ENCODE measurements at regions not wholly inside any gene's neighbourhood (a gene's known extent, or its start where the extent isn't known, plus 50 kb on each side); places are given as distances from the start of the nearest gene placed in this dataset.
"Not testable (repeated sequence)": the region's sequence is repeated elsewhere in the genome, so short reads cannot be mapped to it uniquely, and the experiment has no call there.

DNA sequence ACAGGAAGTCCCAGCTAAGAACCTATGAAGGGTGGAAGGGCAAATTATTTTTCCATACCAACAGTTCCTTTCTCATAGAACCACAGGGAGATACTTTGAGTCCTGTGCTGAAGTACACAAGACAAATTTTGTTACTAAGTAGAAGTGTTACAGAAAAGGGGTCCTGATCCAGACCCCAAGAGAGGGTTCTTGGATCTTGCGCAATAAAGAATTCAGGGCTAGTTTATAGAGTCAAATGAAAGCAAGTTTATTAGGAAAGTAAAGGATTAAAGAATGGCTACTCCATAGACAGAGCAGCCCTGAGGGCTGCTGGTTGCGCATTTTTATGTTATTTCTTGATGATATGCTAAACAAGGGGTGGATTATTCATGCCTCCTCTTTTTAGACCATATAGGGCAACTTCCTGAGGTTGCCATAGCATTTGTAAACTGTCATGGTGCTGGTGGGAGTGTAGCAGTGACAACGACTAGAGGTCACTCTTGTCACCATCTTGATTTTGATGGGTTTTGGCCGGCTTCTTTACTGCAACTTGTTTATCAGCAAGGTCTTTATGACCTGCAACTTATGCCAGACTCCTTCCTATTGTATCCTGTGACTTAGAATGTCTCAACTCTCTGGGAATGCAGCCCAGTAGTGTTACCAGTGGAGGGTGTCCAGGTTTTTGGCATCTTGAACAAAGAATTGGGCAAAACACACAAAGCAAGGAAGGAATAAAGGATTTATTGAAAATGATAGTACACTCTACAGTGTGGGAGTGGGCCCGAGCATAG lies 409.4 kb downstream of the SH2D4B start:
- DNase-seq (ENCODE audit: low read depth in 3 of 3): no peak

DNA sequence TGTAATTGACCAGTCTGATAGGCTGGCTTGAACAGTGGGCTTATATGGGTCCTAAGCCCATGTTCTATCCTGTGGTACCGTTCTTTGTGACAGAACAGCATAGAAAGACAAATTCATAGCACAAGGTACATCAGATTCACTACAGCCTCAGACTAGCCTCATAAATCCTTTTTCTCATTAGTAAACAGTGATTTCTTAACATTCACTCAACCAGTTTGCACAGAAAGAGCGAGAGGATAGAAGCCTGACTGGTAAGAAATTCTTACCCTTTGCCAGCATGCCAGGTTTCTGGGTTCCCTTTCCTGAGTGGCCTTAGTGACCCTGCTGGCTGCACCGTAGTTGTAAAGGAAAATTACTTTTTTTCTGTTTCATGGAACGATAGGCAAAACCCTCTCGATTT lies 412.1 kb downstream of the SH2D4B start:
- DNase-seq (ENCODE audit: low read depth in 3 of 3): no peak

DNA sequence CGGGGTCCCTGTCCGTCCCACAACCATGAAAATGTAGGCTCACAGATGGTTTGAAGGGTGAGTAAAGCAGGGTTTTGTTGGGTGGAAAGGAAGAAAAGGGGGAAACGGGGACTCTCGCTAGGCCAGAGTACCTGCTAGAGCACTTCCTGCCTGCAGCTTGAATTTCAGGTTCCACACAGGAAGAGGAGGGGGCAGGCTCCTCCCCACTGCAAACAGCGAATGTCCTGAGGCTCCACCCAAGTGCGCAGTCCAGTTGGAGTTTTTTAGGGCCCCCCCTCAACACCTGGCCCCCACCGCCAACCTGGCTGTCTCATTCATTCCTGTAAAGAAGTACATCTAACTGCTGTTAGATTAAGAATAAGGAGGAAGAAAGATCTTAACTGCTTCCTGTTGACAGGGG lies 414.7 kb downstream of the SH2D4B start:
- no peak for DNase-seq (ENCODE audit: low read depth in 3 of 3)

DNA sequence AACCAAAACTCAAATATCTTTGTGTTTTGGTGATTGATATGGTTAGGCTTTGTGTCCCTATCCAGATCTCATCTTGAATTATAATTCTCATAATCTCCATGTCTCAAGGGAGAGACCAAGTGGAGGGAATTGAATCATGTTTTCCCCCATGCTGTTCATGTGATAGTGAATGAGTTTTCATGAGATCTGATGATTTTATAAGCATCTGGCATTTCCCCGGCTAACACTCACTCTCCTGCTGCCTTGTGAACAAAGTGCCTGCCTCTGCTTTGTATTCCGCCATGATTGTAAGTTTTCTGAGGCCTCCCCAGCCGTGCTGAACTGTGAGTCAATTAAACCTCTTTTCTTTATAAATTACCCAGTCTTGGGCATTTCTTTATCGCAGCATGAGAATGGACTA lies 419.5 kb downstream of the SH2D4B start:
- no peak for DNase-seq (ENCODE audit: low read depth in 3 of 3)

DNA sequence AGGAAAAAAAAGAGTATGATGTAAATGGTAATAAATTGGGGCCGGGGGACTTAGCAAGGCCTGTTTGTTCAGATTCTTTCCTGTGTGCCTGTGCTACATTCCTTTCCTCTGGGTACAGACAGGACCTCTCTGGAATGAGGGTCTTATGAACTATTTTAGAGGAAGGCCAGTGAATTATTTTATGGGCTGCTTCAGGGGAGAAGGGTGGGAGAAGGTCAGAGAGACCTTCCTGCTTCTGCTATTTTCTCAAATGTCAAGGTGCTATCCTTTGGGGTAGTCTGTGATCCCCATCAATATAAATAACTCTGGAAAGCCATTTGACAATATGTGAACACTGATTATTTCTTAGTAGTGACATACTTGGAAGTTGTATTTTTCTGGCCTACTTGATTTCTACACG lies 426.5 kb downstream of the SH2D4B start:
- no peak for DNase-seq (ENCODE audit: low read depth in 3 of 3)

DNA sequence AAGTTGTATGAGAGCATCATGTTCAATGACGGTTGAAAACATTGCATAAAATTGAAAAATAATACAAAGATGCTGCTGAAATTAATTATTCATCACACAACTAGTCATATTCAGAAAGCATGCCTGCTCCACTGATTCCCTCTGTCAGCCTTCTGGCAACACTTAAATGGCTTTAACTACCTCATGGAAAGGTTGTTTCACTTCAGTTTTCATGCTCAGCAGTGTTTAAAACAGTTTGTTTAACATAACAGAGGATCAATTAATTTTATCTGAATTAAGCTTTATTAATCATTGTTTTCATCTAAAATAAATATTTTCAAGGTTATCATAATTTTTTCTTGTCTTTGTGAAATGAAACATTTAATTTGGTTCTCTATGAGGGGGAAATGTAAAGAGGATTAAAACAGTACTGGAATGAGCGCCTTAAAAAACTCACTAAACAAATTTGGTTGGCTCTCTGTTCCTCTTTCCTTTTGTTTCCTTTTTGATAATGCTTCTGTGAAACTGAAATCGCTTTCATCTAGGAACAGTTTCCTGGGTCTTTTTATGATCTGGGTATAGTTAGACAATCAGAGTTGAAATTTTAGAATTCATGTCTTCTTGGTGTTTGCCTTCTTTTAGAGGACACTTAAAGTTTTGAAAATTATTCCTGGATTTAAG lies 427.4 kb downstream of the SH2D4B start:
- DNase-seq (ENCODE audit: low read depth in 3 of 3): no peak

DNA sequence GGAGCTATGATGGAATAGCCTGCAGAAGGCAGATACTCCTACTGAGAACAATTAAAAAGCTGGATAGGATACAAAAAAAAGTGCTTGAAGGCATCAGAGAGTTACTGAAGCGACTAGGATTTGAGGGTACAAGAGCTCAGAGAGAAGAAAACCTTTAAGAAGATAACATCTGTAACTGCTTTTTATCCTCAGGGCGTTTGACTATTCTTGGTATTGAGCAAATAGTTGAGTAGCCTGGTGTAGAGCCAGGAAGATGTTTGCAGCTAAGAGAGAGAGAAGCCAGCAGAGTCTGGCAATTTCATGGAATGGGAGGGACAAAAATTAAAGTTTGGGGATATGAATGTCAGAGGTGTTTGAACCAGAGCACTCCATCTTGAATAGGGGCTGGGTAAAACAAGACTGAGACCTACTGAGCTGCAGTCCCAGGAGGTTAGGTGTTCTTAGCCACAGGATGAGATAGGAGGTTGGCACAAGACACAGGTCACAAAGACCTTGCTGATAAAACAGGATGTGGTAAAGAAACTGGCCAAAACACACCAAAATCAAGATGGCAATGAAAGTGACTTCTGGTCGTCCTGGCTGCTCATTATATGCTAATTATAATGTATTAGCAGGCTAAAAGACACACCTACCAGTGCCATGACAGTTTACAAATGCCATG lies 428.8 kb downstream of the SH2D4B start:
- DNase-seq (ENCODE audit: low read depth in 3 of 3): no peak

DNA sequence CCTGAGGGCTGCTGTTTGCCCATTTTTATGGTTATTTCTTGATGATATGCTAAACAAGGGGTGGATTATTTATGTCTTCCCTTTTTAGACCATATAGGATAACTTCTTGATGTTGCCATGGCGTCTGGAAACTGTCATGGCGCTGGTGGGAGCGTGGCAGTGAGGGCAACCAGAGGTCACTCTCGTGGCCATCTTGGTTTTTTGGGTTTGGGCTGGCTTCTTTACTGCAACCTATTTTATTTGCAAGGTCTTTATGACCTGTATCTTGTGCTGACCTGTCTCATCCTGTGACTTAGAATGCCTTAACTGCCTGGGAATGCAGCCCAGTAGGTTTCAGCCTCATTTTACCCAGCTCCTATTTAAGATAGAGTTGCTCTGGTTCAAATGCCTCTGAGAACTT lies 429.7 kb downstream of the SH2D4B start:
- not testable (repeated sequence) for DNase-seq (ENCODE audit: low read depth in 3 of 3)

DNA sequence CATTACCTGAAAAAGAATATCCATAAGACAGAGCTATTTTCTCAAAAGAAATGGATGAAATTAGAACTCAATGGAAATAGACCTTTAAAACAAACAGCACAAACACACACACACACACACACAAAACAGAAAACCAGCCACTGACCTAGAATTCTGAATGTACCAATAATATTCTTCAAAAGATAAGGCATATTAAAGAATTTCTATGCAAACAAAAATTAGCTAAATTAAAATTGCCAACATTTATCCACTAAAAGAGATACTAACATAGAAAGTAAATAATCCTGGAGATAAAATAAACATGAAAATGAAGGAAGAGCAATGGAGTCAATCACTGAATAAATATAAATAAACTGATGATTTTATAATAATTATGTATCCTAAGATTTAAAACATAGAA lies 431.2 kb downstream of the SH2D4B start:
- no peak for DNase-seq (ENCODE audit: low read depth in 3 of 3)

DNA sequence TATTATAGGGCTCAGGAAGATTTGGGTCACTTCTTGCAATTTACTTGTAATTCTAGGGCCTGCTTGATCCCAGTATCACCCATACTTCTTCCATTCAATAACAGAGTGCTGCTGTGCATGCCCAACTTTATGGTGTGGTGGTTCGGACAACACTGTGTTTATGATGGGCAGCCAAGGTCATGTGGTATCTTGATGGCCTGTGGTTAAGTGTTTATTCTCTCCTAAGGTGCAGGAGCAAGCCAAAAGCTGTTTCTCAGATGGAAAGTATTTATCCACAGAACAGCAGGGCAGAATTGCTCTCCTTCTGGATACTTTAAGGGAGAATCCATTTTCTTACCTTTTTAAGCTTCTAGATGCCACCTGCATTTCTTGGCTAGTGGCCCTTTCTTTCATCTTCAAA lies 433.8 kb downstream of the SH2D4B start:
- no peak for DNase-seq (ENCODE audit: low read depth in 3 of 3)

DNA sequence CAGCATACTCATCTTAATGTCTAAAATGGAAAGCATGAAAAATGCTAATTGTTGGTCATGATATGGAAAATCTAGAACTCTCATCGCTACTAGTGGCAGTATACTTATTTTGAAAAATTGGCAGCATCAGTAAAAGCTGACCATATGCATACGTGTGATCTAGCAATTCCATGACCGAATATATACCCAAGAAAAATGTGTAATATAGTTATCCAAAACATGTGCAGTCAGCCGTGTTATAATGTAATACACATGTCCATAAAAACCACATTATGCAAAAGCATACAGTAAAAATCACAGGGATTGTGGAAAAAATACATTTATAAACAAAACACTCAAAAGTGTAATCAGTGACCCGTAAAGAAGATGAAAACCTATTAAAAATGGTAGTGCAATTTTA lies 439.0 kb downstream of the SH2D4B start:
- no peak for DNase-seq (ENCODE audit: low read depth in 3 of 3)

DNA sequence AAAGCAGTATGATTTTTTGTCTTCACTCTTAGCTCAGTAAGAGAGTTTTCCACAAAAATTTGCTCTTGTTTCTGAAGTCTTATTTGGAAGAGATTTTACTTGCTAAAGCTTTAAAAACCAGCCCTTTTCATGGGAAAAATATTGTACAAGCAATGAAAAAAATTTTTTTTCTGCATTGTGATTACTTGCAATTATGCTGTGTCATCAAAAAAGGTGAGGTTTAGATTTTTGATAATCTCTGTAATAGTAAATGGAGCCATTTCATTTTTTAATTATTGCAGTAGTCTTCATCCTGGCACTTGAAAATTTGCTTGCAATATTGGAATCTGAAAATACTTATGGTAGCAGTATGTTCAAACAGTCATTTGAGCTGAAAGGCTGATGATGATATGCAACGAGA lies 447.4 kb downstream of the SH2D4B start:
- no peak for DNase-seq (ENCODE audit: low read depth in 3 of 3)

DNA sequence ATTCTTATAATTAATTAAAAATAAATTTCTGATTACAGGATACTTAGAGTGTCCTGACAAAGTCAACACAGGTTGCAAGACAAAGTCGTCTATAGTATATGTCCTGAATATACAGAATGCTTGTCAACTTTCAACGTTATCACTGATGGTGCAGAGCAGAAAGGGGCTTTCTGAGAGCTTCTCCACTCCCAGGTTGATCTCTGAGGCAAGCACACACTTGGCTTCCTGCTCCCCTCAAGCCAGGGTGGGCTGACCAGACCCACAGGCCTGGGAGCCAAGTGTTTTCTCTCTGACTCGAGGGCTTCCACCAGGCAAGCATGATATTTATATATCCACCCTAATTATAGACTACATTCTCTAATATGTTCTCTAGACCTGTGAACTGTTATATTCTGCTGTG lies 448.9 kb downstream of the SH2D4B start:
- no peak for DNase-seq (ENCODE audit: low read depth in 3 of 3)

DNA sequence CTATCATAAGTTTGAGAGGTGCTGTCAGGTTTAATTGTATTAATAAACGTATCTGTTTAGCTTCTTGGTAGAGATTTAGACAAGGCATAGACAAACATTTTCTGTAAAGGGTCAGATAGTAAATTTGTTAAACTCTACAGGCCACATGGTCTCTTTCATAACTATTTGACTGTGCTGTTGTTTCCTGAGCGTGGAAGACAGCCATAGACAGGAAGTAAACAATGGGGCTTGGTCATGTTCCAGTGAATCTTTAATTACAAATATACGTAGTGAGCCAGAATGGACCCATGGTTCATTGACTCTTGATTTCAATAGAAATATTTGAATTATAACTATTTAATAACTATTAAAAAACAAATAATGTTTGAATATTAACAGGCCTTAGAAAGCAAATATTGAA lies 451.1 kb downstream of the SH2D4B start:
- no peak for DNase-seq (ENCODE audit: low read depth in 3 of 3)

DNA sequence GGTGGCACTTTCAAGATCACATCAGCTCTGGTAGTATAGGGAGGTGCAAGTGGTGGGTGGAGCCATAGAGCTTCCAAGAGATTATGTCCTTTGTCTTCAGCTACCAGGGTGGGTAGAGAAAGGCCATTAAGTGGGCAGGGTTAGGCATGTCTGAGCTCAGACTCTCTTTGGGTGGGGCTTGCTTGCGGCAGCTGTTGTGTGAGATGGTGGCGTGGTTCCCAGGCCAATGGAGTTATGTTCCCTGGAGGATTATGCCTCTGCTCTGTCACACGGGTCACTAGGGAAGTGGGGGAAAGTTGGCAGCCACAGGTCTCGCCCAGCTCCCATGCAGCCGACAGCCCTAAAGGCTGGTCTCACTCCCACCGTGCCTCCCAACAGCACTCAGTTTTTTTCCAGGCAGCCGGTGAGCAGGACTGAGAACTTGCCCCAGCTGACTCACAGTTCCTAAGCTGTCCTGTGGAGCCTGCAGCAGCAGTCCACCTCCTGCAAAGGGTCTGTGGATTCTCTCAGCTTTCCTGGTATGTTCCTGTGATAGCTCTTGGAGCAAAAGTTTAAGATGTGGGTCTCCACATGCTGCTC lies 459.0 kb downstream of the SH2D4B start:
- no peak for DNase-seq (ENCODE audit: low read depth in 3 of 3)

DNA sequence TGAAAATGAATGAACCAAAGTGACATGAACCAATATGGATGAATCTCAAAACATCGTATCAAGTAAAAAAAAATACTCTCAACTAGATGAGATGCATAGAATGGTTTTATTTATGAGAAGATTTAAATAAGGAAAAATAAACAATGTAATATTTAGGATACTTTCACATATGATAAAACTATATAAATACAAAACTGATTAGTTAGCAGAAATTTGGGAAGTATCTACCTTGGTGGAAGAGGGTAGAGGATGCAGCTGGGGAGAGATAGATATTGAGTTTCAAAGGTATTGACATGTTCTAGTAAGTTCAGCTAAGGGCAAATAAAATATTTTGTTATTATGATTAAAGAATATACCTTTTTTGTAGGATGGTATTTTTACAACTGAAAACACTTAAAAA lies 463.1 kb downstream of the SH2D4B start:
- DNase-seq (ENCODE audit: low read depth in 3 of 3): no peak

DNA sequence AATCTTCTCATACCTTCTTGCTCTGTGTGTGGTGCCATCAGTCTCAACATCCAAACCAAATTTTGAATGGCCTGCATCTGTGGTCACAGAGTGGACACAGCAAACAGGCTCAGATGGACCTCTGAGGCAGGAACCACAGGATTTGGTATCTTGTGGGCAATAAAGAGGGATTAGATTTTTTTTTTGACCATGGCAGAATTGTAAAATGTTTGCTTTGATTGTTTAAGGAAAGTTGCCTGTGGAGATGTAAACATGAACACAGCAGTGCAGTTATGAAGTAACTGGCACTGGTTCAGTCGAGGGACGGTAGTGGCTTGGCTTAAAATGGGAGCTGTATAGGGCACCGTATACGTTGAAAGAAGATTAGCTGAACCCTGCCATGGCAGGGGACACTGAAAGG lies 464.7 kb downstream of the SH2D4B start:
- no peak for DNase-seq (ENCODE audit: low read depth in 3 of 3)

DNA sequence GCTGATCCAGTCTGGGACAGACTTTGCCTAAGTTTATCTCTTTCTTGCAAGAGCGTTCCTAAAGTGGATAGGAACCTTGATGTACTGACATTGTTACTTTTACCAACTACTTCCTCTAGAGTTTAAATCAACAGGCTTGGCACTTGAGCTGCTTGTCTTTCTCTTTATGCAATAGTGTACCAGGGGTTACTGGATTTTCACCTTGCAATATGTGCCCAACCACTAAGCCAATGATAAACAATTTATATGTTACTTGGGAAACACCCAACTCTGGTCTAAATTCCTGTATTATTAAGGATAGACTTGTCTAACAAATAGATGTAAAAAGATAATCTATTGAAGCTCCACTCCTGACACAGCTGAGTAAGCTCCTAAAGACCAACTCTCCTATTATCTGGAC lies 470.2 kb downstream of the SH2D4B start:
- no peak for DNase-seq (ENCODE audit: low read depth in 3 of 3)

DNA sequence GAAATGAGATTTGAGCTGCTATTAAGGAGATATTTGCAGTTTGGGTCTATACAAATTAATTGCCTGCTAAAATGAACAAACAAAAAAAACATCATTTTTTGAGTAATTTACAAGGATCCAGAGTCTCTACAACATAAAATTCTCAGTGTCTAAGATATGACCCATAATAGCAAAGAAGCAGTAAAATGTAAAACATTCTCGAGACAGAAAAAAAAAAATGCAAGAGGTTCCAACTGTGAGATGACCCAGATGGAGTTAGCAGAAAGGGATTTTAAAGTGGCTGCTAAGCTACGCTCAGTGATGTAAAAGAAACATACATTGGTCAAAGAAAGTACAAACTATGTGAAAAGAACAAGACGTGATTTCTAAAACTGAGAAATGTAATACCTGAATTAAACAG lies 471.0 kb downstream of the SH2D4B start:
- DNase-seq (ENCODE audit: low read depth in 3 of 3): no peak

DNA sequence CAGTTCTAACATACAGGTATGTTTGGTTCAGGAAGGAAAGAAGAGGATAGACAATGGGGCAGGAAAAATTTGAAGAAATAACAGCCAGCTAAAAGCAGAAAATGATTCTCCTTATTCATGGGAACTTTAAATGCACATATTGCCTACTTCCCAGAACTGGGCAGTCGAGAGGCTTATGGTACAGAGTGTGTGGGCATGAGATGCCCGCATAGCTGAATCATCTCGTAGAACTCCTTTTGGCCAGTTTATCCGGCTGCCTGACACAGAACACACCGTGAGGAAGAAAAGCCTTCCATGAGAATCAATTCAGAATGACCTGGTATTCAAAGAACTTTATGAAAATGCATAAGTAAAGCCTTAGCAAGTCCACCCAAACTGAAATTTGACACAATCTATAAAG lies 471.6 kb downstream of the SH2D4B start:
- no peak for DNase-seq (ENCODE audit: low read depth in 3 of 3)

DNA sequence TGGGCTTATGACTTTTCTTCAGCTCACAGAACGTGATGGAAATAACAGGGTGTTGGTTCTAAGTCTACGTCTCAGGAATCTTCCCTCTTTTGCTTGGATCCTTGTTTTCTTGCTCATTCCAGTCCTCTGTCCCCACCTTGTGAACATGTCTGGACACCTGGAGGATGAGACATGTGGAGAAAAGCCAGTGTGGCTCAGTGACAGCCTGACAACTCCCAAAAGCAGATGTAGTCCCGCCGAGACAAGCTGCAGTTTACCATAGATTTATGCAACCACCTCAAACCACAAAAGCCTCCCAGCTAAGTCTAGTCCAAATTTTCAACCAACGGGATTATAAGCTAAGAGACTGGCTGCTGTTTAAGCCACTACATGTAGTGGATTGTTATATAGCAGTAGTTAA lies 476.1 kb downstream of the SH2D4B start:
- DNase-seq (ENCODE audit: low read depth in 3 of 3): no peak

DNA sequence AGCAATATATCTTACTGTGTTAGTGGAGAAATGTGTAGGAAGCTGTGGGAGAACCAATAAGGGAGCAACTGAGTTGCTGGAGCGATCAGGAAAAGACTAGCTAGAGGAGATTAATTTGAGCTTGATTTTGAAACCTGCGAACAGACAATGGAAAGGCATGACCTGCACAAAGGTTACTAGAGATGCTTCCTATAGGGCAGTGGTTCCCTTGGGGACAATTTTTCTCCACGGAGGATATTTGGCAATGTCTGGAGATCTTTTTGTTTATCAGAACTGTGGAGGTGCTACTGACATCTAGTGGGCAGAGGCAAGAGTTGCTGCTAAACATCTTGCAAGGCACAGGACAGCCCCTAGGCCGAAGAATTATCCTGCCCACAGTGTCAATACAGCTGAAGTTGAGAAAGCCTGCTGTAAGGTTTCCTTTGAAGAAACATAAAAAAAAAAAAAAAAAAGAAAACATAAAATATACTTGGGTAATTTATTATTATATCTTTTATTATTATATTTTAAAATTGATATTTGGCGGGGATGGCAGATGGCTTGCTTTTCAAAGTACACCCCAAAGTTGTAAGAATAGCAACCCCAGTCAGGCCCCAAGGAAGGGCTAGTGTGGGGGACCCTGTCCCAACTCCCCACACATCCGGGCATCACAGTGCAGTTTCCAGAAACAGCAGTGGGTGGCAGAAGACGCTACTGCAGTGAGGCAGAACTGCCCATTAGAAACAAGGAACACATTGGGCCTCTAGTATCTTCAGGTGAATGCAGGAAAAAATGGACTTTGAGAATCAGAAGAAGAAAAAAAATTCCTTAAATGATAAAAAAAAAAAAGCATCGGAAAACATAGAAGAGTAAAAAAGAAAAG lies 481.6 kb downstream of the SH2D4B start:
- no peak for DNase-seq (ENCODE audit: low read depth in 3 of 3)

All from stimulated activated CD4-positive, alpha-beta T cell treated with anti-CD3 and anti-CD28 coated beads, TNF-alpha, amount 100 ng/mL, for 4 hours (primary cell).